Ureter (tissue), 1 donor: ENCODE measurements at regions not wholly inside any gene's neighbourhood (a gene's known extent, or its start where the extent isn't known, plus 50 kb on each side); places are given as distances from the start of the nearest gene placed in this dataset.
A peak's percentile ranks its signal among the peaks of the same experiment; 100 is the strongest.
"Not testable (repeated sequence)": the region's sequence is repeated elsewhere in the genome, so short reads cannot be mapped to it uniquely, and the experiment has no call there.

Experiments
- DNase-seq: peaks from one replicate; pipeline ENCODE4 v3.0.0-alpha.2; 2020; ENCODE audit warnings: low spot score
- donor health status: DM: yes; HTN: yes; CAD: no.

GRCh38 chr19:5290336-5291262 lies 50.0 kb downstream of the PTPRS start:
- no peak for DNase-seq

GRCh38 chr19:5289060-5289990 lies 51.3 kb downstream of the PTPRS start:
- no peak for DNase-seq

- no peak for DNase-seq
Observed at GRCh38 chr19:5288347-5288739, 52.3 kb downstream of the PTPRS start.

GRCh38 chr19:5287066-5287465 lies 53.5 kb downstream of the PTPRS start:
- no peak for DNase-seq

GRCh38 chr19:5286465-5287029 lies 54.1 kb downstream of the PTPRS start:
- no peak for DNase-seq

- no peak for DNase-seq
Observed at GRCh38 chr19:5285955-5286354, 54.7 kb downstream of the PTPRS start.

GRCh38 chr19:5285311-5285710 lies 55.3 kb downstream of the PTPRS start:
- no peak for DNase-seq

GRCh38 chr19:5282901-5283300 lies 57.7 kb downstream of the PTPRS start:
- peak; percentile 55 for DNase-seq

GRCh38 chr19:5281588-5281987 lies 59.0 kb downstream of the PTPRS start:
- peak; percentile 77 for DNase-seq

- DNase-seq = not testable (repeated sequence)
Observed at GRCh38 chr19:5275668-5276067, 64.9 kb downstream of the PTPRS start.

GRCh38 chr19:5273782-5274181 lies 66.8 kb downstream of the PTPRS start:
- no peak for DNase-seq

GRCh38 chr19:5271145-5271544 lies 69.5 kb downstream of the PTPRS start:
- DNase-seq = no peak

- no peak for DNase-seq
Observed at GRCh38 chr19:5269926-5270325, 70.7 kb downstream of the PTPRS start.

GRCh38 chr19:5269279-5269678 lies 71.3 kb downstream of the PTPRS start:
- DNase-seq = no peak

- DNase-seq = no peak
Observed at GRCh38 chr19:5268801-5269200, 71.8 kb downstream of the PTPRS start.

- DNase-seq = no peak
Observed at GRCh38 chr19:5265260-5265659, 75.4 kb downstream of the PTPRS start.

GRCh38 chr19:5264453-5264852 lies 76.2 kb downstream of the PTPRS start:
- DNase-seq = no peak

- DNase-seq = no peak
Observed at GRCh38 chr19:5263615-5264014, 77.0 kb downstream of the PTPRS start.

- DNase-seq = no peak
Observed at GRCh38 chr19:5262721-5263120, 77.9 kb downstream of the PTPRS start.

- DNase-seq = peak; percentile 79
Observed at GRCh38 chr19:5261156-5261890, 79.3 kb downstream of the PTPRS start.

- DNase-seq = no peak
Observed at GRCh38 chr19:5260381-5260967, 80.1 kb downstream of the PTPRS start.
